ENCODE measurements at regions not wholly inside any gene's neighbourhood (a gene's known extent, or its start where the extent isn't known, plus 50 kb on each side); places are given as distances from the start of the nearest gene placed in this dataset.

- TF ChIP-seq CTCF (IDR thresholded peaks at IDR 0.05; ENCODE audit: low read length) (peak; percentile 92), EZH2 (IDR thresholded peaks at IDR 0.05; ENCODE audit: borderline replicate concordance, low read length) (no peak)
These were observed 83.5 kb upstream of the SPTLC3 start for GRCh38 chr20:12925210-12925755.
